ENCODE measurements at regions not wholly inside any gene's neighbourhood (a gene's known extent, or its start where the extent isn't known, plus 50 kb on each side); places are given as distances from the start of the nearest gene placed in this dataset.

- H3K27me3 ChIP-seq: no peaks in the 10 kb centered on the region
- DNase-seq (no peak), FAIRE-seq (no peak), ATAC-seq (no peak)
- intact Hi-C loops (cut with DNase I): no loop called here
- no peaks in the 10 kb centered on the region for H3K4me1 ChIP-seq
- H3K27ac ChIP-seq: no peak overlapping the region
- 73 to 88% methylated on average over 4 of the region's 4 CpGs for WGBS, 2 donors
- H3K9me3 ChIP-seq: no peaks in the 10 kb centered on the region
- no peaks in the 10 kb centered on the region for H3K36me3 ChIP-seq
- no peak overlapping the region for H3K4me3 ChIP-seq
- TF ChIP-seq CTCF (IDR thresholded peaks at IDR 0.05): no peak
Observed at GRCh38 chr12:114241973-114242434, 163.9 kb downstream of the TBX5 start.

GRCh38 chr12:114240288-114240687 is 165.7 kb downstream of the TBX5 start:
- ATAC-seq (no peak), DNase-seq (no peak), FAIRE-seq (no peak)
- Histone ChIP-seq H3K27ac (no peak overlapping the region), H3K27me3 (no peaks in the 10 kb centered on the region), H3K4me3 (no peak overlapping the region), H3K36me3 (no peaks in the 10 kb centered on the region), H3K9me3 (no peaks in the 10 kb centered on the region), H3K4me1 (no peaks in the 10 kb centered on the region)
- no peak for TF ChIP-seq CTCF (IDR thresholded peaks at IDR 0.05)
- WGBS, 2 donors: 51 to 66% methylated on average over 12 of the region's 12 CpGs
- intact Hi-C loops (cut with DNase I): no loop called here

GRCh38 chr12:114238808-114239207 is 167.1 kb downstream of the TBX5 start:
- FAIRE-seq (no peak), ATAC-seq (peak in 2 of 4 donors; percentile 18 to 38)

GRCh38 chr12:114237230-114237629 is 168.7 kb downstream of the TBX5 start:
- H3K4me3 ChIP-seq: no peak overlapping the region
- no peak overlapping the region for H3K27ac ChIP-seq
- ATAC-seq: no peak
- DNase-seq: no peak
- no peaks in the 10 kb centered on the region for H3K4me1 ChIP-seq
- no peaks in the 10 kb centered on the region for H3K9me3 ChIP-seq
- no peak for TF ChIP-seq CTCF (IDR thresholded peaks at IDR 0.05)
- intact Hi-C loops (cut with DNase I): no loop called here
- no peaks in the 10 kb centered on the region for H3K27me3 ChIP-seq
- FAIRE-seq: no peak
- WGBS, 2 donors: 58 to 61% methylated on average over 5 of the region's 5 CpGs
- no peaks in the 10 kb centered on the region for H3K36me3 ChIP-seq

More at GRCh38 chr12:114238808-114239207, 167.1 kb downstream of the TBX5 start:
- no peaks in the 10 kb centered on the region for H3K9me3 ChIP-seq
- no peak overlapping the region for H3K4me3 ChIP-seq
- DNase-seq: no peak
- no peak overlapping the region for H3K27ac ChIP-seq
- TF ChIP-seq CTCF (IDR thresholded peaks at IDR 0.05): no peak
- WGBS, 2 donors: 23 to 45% methylated on average over 5 of the region's 5 CpGs
- intact Hi-C loops (cut with DNase I): no loop called here
- H3K36me3 ChIP-seq: no peaks in the 10 kb centered on the region
- H3K27me3 ChIP-seq: no peaks in the 10 kb centered on the region
- H3K4me1 ChIP-seq: no peaks in the 10 kb centered on the region

- TF ChIP-seq CTCF (IDR thresholded peaks at IDR 0.05): no peak
- WGBS, 2 donors: 65 to 84% methylated on average over 2 of the region's 2 CpGs
- Histone ChIP-seq H3K9me3 (no peaks in the 10 kb centered on the region), H3K36me3 (no peaks in the 10 kb centered on the region), H3K27me3 (peaks cover 0 to 8% (median 0%) of the 10 kb centered on the region in 4 donors), H3K27ac (no peak overlapping the region), H3K4me3 (no peak overlapping the region), H3K4me1 (no peaks in the 10 kb centered on the region)
- FAIRE-seq: no peak
- no peak for ATAC-seq
- DNase-seq: no peak
- intact Hi-C loops (cut with DNase I): no loop called here
Observed at GRCh38 chr12:114232187-114232586, 173.8 kb downstream of the TBX5 start.
